ENCODE measurements at regions not wholly inside any gene's neighbourhood (a gene's known extent, or its start where the extent isn't known, plus 50 kb on each side); places are given as distances from the start of the nearest gene placed in this dataset.

GRCh38 chr9:87431837-87432236, 65.8 kb upstream of the DAPK1 start (continued):
- TF ChIP-seq CHD7 (IDR thresholded peaks at IDR 0.05; ENCODE audit: insufficient replicate concordance, low read length) = no peak
- TF ChIP-seq GABPA (IDR thresholded peaks at IDR 0.05; ENCODE audit: borderline replicate concordance, insufficient read depth, low read length) = no peak
- no peak for TF ChIP-seq SIN3A (conservative IDR thresholded peaks at IDR 0.05 in 1 of 2, IDR thresholded peaks at IDR 0.05 in 1 of 2; ENCODE audit: low read depth in 1 of 2, low read length in 2 of 2)
